Right lobe of liver (tissue), 4 donors: ENCODE measurements at regions not wholly inside any gene's neighbourhood (a gene's known extent, or its start where the extent isn't known, plus 50 kb on each side); places are given as distances from the start of the nearest gene placed in this dataset.

Experiments used
- POLR2A ChIP-seq: fragments of 450-650 bp; IDR thresholded peaks from one replicate; pipeline ENCODE4 v1.6.1; 2017; ENCODE audit warnings: antibody characterized with exemption, mild to moderate bottlenecking
- TF ChIP-seq, protein P1 (sequence below), 4 donors: fragments of 200-600 bp in 3 of 4; fragments of 450-650 bp in 1 of 4; IDR thresholded peaks; one replicate each; pipeline versions ENCODE4 v1.5.1 to v1.8.0; 2016 to 2022; ENCODE audit warnings: antibody characterized with exemption in 4 of 4, mild to moderate bottlenecking in 2 of 4
- donor health status: DM: no; HTN: no; CAD: no.
- donor health status: DM: no; HTN: no; CAD: no.
- donor health status: DM: no; HTN: yes; CAD: no.

DNA sequence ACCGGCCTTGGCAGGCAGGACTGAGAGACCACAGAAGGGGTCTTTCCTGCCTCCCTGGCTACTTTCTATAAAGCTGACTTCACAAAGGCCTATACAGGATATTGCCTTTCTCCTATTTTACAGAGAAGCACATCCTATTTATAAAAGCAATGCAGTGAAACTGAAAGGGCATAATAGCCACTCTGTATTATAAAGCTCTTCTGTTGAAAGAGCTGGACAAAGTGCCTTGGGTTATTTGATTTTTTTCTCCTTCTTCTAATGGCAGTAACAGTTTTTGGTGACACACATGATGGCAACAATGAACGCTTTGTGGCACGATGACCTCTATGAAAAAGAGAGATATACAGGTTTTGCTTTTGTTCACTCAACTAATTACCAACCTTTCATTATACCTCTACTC, 281.1 kb downstream of the ZNF516 start:
- TF ChIP-seq POLR2A, result no peak
- TF ChIP-seq, protein P1, sequence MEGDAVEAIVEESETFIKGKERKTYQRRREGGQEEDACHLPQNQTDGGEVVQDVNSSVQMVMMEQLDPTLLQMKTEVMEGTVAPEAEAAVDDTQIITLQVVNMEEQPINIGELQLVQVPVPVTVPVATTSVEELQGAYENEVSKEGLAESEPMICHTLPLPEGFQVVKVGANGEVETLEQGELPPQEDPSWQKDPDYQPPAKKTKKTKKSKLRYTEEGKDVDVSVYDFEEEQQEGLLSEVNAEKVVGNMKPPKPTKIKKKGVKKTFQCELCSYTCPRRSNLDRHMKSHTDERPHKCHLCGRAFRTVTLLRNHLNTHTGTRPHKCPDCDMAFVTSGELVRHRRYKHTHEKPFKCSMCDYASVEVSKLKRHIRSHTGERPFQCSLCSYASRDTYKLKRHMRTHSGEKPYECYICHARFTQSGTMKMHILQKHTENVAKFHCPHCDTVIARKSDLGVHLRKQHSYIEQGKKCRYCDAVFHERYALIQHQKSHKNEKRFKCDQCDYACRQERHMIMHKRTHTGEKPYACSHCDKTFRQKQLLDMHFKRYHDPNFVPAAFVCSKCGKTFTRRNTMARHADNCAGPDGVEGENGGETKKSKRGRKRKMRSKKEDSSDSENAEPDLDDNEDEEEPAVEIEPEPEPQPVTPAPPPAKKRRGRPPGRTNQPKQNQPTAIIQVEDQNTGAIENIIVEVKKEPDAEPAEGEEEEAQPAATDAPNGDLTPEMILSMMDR (IDR thresholded peaks at IDR 0.05), result no peak
